Naive thymus-derived CD4-positive, alpha-beta T cell (primary cell): ENCODE measurements at regions not wholly inside any gene's neighbourhood (a gene's known extent, or its start where the extent isn't known, plus 50 kb on each side); places are given as distances from the start of the nearest gene placed in this dataset.
"Not testable (repeated sequence)": the region's sequence is repeated elsewhere in the genome, so short reads cannot be mapped to it uniquely, and the experiment has no call there.

Source experiments
- ATAC-seq: fragments of 150-1000 bp; cut with Tn5 transposase; 2 replicates; pipeline ENCODE4 v1.10.0; 2021; ENCODE audit warnings: mild to moderate bottlenecking, moderate library complexity
- CTCF ChIA-PET: fragments of 350-600 bp; sonication (Branson Sonifier 250); formaldehyde crosslinking; loops from one replicate; lab custom pipeline; 2021; ENCODE audit warnings: antibody characterized with exemption; lab: Charles Lee
- POLR2A ChIA-PET: fragments of 350-600 bp; sonication (Branson Sonifier 250); formaldehyde crosslinking; loops from one replicate; lab custom pipeline; 2021; ENCODE audit warnings: antibody characterized with exemption, inconsistent platforms; lab: Charles Lee
- DNase-seq, 9 donors: peaks; one replicate each; pipeline versions ENCODE4 v3.0.0 to v3.0.0-alpha.2; 2020 to 2022; ENCODE audit warnings: mixed read lengths in 1 of 9
- H3K27ac ChIP-seq: one replicate; pipeline ENCODE4 v1.7.0; 2013; ENCODE audit warnings: mild to moderate bottlenecking, low read depth, low read length, moderate library complexity
- H3K27me3 ChIP-seq, 2 donors: one replicate each; pipeline ENCODE4 v1.7.0; 2013; ENCODE audit warnings: low read length in 2 of 2, mild to moderate bottlenecking in 2 of 2, moderate library complexity in 2 of 2; ENCODE audit not compliant: control insufficient read depth in 2 of 2, insufficient read depth in 2 of 2
- H3K36me3 ChIP-seq, 3 experiments: 1 replicate in 2 of 3; 2 replicates in 1 of 3; pipeline ENCODE4 v1.7.0; 2013; ENCODE audit warnings: low read length in 3 of 3, mild to moderate bottlenecking in 3 of 3, moderate library complexity in 1 of 3; ENCODE audit not compliant: insufficient read depth in 3 of 3, control insufficient read depth in 2 of 3
- H3K4me1 ChIP-seq, 2 donors: one replicate each; pipeline ENCODE4 v1.7.0; 2013; ENCODE audit warnings: low read length in 2 of 2, mild to moderate bottlenecking in 2 of 2, moderate library complexity in 1 of 2; ENCODE audit not compliant: control insufficient read depth in 2 of 2, insufficient read depth in 2 of 2
- H3K4me3 ChIP-seq: 2 replicates; pipeline ENCODE4 v1.7.0; 2013; ENCODE audit warnings: mild to moderate bottlenecking, low read length
- H3K9me3 ChIP-seq, 3 experiments: 1 replicate in 2 of 3; 2 replicates in 1 of 3; pipeline ENCODE4 v1.7.0; 2013; ENCODE audit warnings: low read length in 3 of 3; ENCODE audit not compliant: control insufficient read depth in 2 of 3
- H3K27ac Mint-ChIP-seq, 9 donors: one replicate each; pipeline ENCODE4 v1.8.0; 2020 to 2022; ENCODE audit warnings: mixed read lengths in 9 of 9, mild to moderate bottlenecking in 8 of 9, moderate library complexity in 5 of 9, inconsistent platforms in 2 of 9
- H3K27me3 Mint-ChIP-seq, 5 donors: one replicate each; pipeline ENCODE4 v1.8.0; 2021 to 2022; ENCODE audit warnings: mixed read lengths in 5 of 5, mild to moderate bottlenecking in 1 of 5
- H3K36me3 Mint-ChIP-seq, 5 donors: one replicate each; pipeline ENCODE4 v1.8.0; 2020 to 2022; ENCODE audit warnings: mixed read lengths in 5 of 5, mild to moderate bottlenecking in 3 of 5, inconsistent platforms in 1 of 5
- H3K4me1 Mint-ChIP-seq, 7 donors: one replicate each; pipeline ENCODE4 v1.8.0; 2020 to 2022; ENCODE audit warnings: mixed read lengths in 7 of 7, mild to moderate bottlenecking in 3 of 7, inconsistent platforms in 1 of 7
- H3K4me3 Mint-ChIP-seq, 10 donors: one replicate each; pipeline ENCODE4 v1.8.0; 2020 to 2022; ENCODE audit warnings: mild to moderate bottlenecking in 10 of 10, mixed read lengths in 10 of 10, moderate library complexity in 6 of 10, inconsistent platforms in 2 of 10
- H3K9me3 Mint-ChIP-seq, 11 donors: one replicate each; pipeline ENCODE4 v1.8.0; 2020 to 2022; ENCODE audit warnings: mixed read lengths in 11 of 11, mild to moderate bottlenecking in 4 of 11, inconsistent platforms in 1 of 11, moderate library complexity in 1 of 11
- intact Hi-C, 2 donors: fragments of 100-400 bp; cut with micrococcal nuclease; formaldehyde crosslinking; loops; one replicate each; pipeline ENCODE4 v1.15.1; 2023

DNA sequence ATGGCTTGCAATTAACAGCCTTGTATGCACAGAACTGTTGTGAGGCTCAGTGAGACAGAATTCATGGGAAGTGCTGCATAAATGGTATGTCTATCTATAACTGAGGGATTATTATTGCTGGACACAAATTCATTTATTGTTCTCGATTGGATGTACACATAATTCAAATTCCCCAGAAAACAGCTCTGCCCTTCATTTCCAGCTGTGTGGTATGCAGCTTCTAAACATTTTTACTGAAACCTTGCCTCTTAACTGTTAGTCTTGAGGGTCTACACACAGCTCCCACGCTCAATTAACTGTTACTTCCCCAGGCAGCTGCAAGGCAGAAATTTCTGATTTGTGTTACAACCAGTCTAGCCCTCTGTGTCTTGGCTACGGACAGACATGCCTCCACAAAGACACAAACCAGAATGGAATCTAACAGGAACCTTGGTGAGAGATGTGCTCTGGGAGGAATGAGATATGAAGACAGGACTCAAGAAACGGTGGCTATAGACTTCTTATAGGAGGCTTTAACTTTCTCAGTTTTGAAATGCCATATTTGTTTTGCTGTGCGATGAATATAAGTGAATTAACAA is 139.7 kb upstream of the TBL1XR1 start:
- Mint-ChIP-seq H3K27me3 (no peaks in the 10 kb centered on the region), H3K27ac (no peak overlapping the region), H3K4me1 (peaks cover 15 to 40% (median 21%) of the 10 kb centered on the region in 7 donors), H3K36me3 (no peaks in the 10 kb centered on the region), H3K4me3 (no peak overlapping the region), H3K9me3 (no peaks in the 10 kb centered on the region)
- intact Hi-C loops: loop anchor here in 1 of 2 donors (1.0 to 2.0 kb wide), 3 partner anchors 8 to 21 kb away; no protein-coding TSS in a partner anchor
- ATAC-seq (no peak), DNase-seq (no peak)
- Histone ChIP-seq H3K27me3 (no peaks in the 10 kb centered on the region), H3K36me3 (no peaks in the 10 kb centered on the region), H3K4me1 (peaks cover 5 to 17% of the 10 kb centered on the region in 2 donors), H3K4me3 (no peak overlapping the region), H3K9me3 (no peaks in the 10 kb centered on the region), H3K27ac (no peak overlapping the region)
- ChIA-PET POLR2A (no interaction called here), CTCF (no interaction called here)

GRCh38 chr3:177337541-177338331 is 140.5 kb upstream of the TBL1XR1 start:
- Histone ChIP-seq H3K4me1 (peaks cover 5 to 17% of the 10 kb centered on the region in 2 donors), H3K27me3 (no peaks in the 10 kb centered on the region), H3K27ac (no peak overlapping the region), H3K9me3 (no peaks in the 10 kb centered on the region), H3K36me3 (no peaks in the 10 kb centered on the region), H3K4me3 (no peak overlapping the region)
- peak; percentile 58 for ATAC-seq
- intact Hi-C loops: loop anchor here in 1 of 2 donors (1.0 to 2.0 kb wide), 3 partner anchors 8 to 21 kb away; no protein-coding TSS in a partner anchor
- Mint-ChIP-seq H3K27me3 (no peaks in the 10 kb centered on the region), H3K36me3 (no peaks in the 10 kb centered on the region), H3K27ac (peak overlapping the region in 2 of 9 donors; percentile 6 to 72), H3K9me3 (no peaks in the 10 kb centered on the region), H3K4me3 (peak overlapping the region in 1 of 10 donors; percentile 42), H3K4me1 (peaks cover 15 to 42% (median 21%) of the 10 kb centered on the region in 7 donors)
- CTCF ChIA-PET: no interaction called here
- POLR2A ChIA-PET: interaction anchor here (1.1 kb wide), 1 partner anchor 21 kb away, joined by 3 read pairs; no protein-coding TSS in a partner anchor
- peak in 2 of 9 donors; percentile 15 to 76 for DNase-seq

- peaks cover 15 to 42% (median 21%) of the 10 kb centered on the region in 7 donors for H3K4me1 Mint-ChIP-seq
- no peaks in the 10 kb centered on the region for H3K27me3 ChIP-seq
- ChIA-PET POLR2A (interaction anchor here (0.9 to 1.1 kb wide), 2 partner anchors 20 to 288 kb away, joined by 3 read pairs; no protein-coding TSS in a partner anchor), CTCF (no interaction called here)
- no peaks in the 10 kb centered on the region for H3K27me3 Mint-ChIP-seq
- no peaks in the 10 kb centered on the region for H3K9me3 Mint-ChIP-seq
- no peak overlapping the region for H3K4me3 ChIP-seq
- peak overlapping the region in 1 of 10 donors; percentile 18 for H3K4me3 Mint-ChIP-seq
- no peaks in the 10 kb centered on the region for H3K36me3 ChIP-seq
- H3K9me3 ChIP-seq: no peaks in the 10 kb centered on the region
- no peak for DNase-seq
- H3K36me3 Mint-ChIP-seq: no peaks in the 10 kb centered on the region
- H3K27ac ChIP-seq: no peak overlapping the region
- intact Hi-C loops: no loop called here
- peak overlapping the region in 4 of 9 donors; percentile 26 to 68 (median 42) for H3K27ac Mint-ChIP-seq
- peak; percentile 68 for ATAC-seq
- H3K4me1 ChIP-seq: peaks cover 5 to 17% of the 10 kb centered on the region in 2 donors
Measured at GRCh38 chr3:177338697-177339219, 141.5 kb upstream of the TBL1XR1 start.

- Mint-ChIP-seq H3K4me1 (peaks cover 15 to 39% (median 21%) of the 10 kb centered on the region in 7 donors), H3K27ac (peak overlapping the region in 5 of 9 donors; percentile 26 to 68 (median 53)), H3K4me3 (peak overlapping the region in 1 of 10 donors; percentile 18)
- POLR2A ChIA-PET: interaction anchor here (0.9 to 1.1 kb wide), 2 partner anchors 20 to 288 kb away, joined by 3 read pairs; no protein-coding TSS in a partner anchor
- H3K27ac ChIP-seq, intact Hi-C loops, DNase-seq, H3K27me3 ChIP-seq, H3K36me3 ChIP-seq, H3K36me3 Mint-ChIP-seq, H3K4me3 ChIP-seq, H3K9me3 ChIP-seq, H3K27me3 Mint-ChIP-seq, CTCF ChIA-PET, H3K9me3 Mint-ChIP-seq: not testable (repeated sequence)
- peaks cover 5 to 17% of the 10 kb centered on the region in 2 donors for H3K4me1 ChIP-seq
- ATAC-seq: peak; percentile 47
Measured at GRCh38 chr3:177339220-177339703, 142.0 kb upstream of the TBL1XR1 start.

DNA sequence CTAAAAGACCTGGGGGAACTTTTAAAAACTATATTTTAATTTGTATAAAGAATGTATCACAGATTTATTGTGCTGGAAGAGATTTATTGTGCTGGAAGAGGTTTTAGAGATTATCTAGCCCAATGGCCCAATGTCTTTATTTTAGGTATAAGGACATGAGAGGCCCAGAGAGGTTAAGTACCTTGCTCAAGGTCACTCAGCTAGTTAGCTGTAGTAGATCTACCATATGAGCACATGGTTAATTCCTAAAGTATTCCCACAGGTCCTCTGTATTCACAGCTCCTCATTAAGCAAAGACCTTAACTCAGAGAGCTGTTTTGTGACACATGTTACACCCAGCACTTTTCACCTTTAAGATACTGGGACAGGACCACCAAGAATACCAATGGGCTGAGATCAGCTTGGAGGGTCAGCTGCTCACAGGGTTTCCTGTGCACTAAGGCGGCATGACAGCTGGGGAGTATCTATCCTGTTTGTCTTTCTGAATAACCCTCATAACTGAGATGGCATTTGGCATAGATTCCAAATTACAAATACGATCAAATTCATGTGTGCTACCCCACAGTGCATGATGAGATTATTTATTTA is 143.1 kb upstream of the TBL1XR1 start:
- no peak overlapping the region for H3K4me3 Mint-ChIP-seq
- no peaks in the 10 kb centered on the region for H3K9me3 Mint-ChIP-seq
- ChIA-PET CTCF (no interaction called here), POLR2A (interaction anchor here (0.7 kb wide), 2 partner anchors 8 to 9 kb away, joined by 3 to 6 read pairs; no protein-coding TSS in a partner anchor)
- intact Hi-C loops: no loop called here
- ATAC-seq (no peak), DNase-seq (no peak)
- no peaks in the 10 kb centered on the region for H3K36me3 Mint-ChIP-seq
- no peak overlapping the region for H3K4me3 ChIP-seq
- H3K27ac Mint-ChIP-seq: no peak overlapping the region
- no peak overlapping the region for H3K27ac ChIP-seq
- no peaks in the 10 kb centered on the region for H3K27me3 ChIP-seq
- H3K4me1 Mint-ChIP-seq: peaks cover 14 to 47% (median 27%) of the 10 kb centered on the region in 7 donors
- H3K36me3 ChIP-seq: no peaks in the 10 kb centered on the region
- no peaks in the 10 kb centered on the region for H3K27me3 Mint-ChIP-seq
- no peaks in the 10 kb centered on the region for H3K9me3 ChIP-seq
- H3K4me1 ChIP-seq: peaks cover 9 to 19% of the 10 kb centered on the region in 2 donors

DNA sequence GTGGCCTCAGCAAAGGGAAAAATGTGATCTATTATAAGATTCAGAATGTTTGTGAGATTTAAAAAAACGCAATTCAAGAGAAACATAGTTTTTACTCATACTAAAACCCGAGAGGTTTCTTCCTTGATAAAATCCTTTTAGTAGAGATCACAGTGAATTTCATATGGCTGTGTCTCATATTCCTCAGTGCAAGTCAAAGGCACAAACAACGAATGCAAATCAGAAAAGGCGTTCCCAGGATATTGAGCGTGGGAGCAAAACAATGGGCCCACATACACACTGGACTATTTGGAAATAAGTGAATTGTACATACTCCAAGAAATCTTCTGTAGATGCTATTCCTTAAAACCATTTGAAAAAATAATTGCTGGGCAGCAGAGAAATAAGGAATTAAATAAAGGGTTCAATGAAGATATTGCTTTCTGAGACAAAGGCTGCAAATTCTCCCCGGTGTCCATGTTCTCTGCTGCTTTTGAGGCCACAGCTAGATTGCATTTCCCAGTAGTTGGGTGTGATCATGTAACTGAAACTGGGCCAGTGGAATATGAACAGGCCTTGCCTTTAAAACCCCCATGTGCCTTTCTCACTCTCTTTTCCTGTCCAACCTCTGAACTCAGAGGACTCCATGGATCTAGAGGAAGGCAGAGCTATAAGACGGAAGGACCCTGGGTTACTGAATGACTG is 144.6 kb upstream of the TBL1XR1 start:
- Mint-ChIP-seq H3K27ac (no peak overlapping the region), H3K4me1 (peaks cover 20 to 54% (median 36%) of the 10 kb centered on the region in 7 donors), H3K27me3 (no peaks in the 10 kb centered on the region), H3K4me3 (no peak overlapping the region), H3K36me3 (no peaks in the 10 kb centered on the region), H3K9me3 (no peaks in the 10 kb centered on the region)
- Histone ChIP-seq H3K9me3 (no peaks in the 10 kb centered on the region), H3K4me1 (peaks cover 16 to 23% of the 10 kb centered on the region in 2 donors), H3K36me3 (no peaks in the 10 kb centered on the region), H3K27me3 (no peaks in the 10 kb centered on the region), H3K27ac (no peak overlapping the region), H3K4me3 (no peak overlapping the region)
- ChIA-PET CTCF (interaction anchor here (0.6 kb wide), 2 partner anchors 101 to 309 kb away, joined by 3 read pairs; no protein-coding TSS in a partner anchor), POLR2A (no interaction called here)
- DNase-seq: no peak
- intact Hi-C loops: no loop called here
- no peak for ATAC-seq
